Ammon's horn (tissue), 1 donor: ENCODE measurements at regions not wholly inside any gene's neighbourhood (a gene's known extent, or its start where the extent isn't known, plus 50 kb on each side); places are given as distances from the start of the nearest gene placed in this dataset.
A peak's percentile ranks its signal among the peaks of the same experiment; 100 is the strongest.
"Not testable (repeated sequence)": the region's sequence is repeated elsewhere in the genome, so short reads cannot be mapped to it uniquely, and the experiment has no call there.

Source experiments
- DNase-seq: peaks from one replicate; pipeline ENCODE4 v3.0.0-alpha.2; 2016; ENCODE audit warnings: low spot score

GRCh38 chr15:77861997-77862635, 215.4 kb downstream of the TBC1D2B start:
- not testable (repeated sequence) for DNase-seq

GRCh38 chr15:77860071-77860691, 217.3 kb downstream of the TBC1D2B start:
- no peak for DNase-seq

GRCh38 chr15:77859491-77860060, 217.9 kb downstream of the TBC1D2B start:
- DNase-seq: no peak

- no peak for DNase-seq
These were observed 218.6 kb downstream of the TBC1D2B start for GRCh38 chr15:77858792-77859490.

- no peak for DNase-seq
These were observed 220.1 kb downstream of the TBC1D2B start for GRCh38 chr15:77857419-77857818.

GRCh38 chr15:77856705-77857346, 220.7 kb downstream of the TBC1D2B start:
- DNase-seq: no peak

- no peak for DNase-seq
These were observed 221.6 kb downstream of the TBC1D2B start for GRCh38 chr15:77855871-77856270.

GRCh38 chr15:77854980-77855379, 222.3 kb upstream of the LINGO1 start:
- no peak for DNase-seq

- no peak for DNase-seq
These were observed 221.2 kb upstream of the LINGO1 start for GRCh38 chr15:77853910-77854309.

- DNase-seq: no peak
These were observed 220.3 kb upstream of the LINGO1 start for GRCh38 chr15:77853008-77853328.

GRCh38 chr15:77852241-77853007, 219.7 kb upstream of the LINGO1 start:
- DNase-seq: no peak

- DNase-seq: peak; percentile 59
These were observed 219.0 kb upstream of the LINGO1 start for GRCh38 chr15:77851691-77852090.

- DNase-seq: no peak
These were observed 218.4 kb upstream of the LINGO1 start for GRCh38 chr15:77851086-77851485.

- no peak for DNase-seq
These were observed 214.3 kb upstream of the LINGO1 start for GRCh38 chr15:77846986-77847385.

- DNase-seq: no peak
These were observed 213.6 kb upstream of the LINGO1 start for GRCh38 chr15:77846360-77846759.

- no peak for DNase-seq
These were observed 212.2 kb upstream of the LINGO1 start for GRCh38 chr15:77844798-77845446.

- DNase-seq: no peak
These were observed 210.8 kb upstream of the LINGO1 start for GRCh38 chr15:77843546-77843945.

- DNase-seq: no peak
These were observed 208.5 kb upstream of the LINGO1 start for GRCh38 chr15:77840991-77841775.

GRCh38 chr15:77839970-77840905, 207.5 kb upstream of the LINGO1 start:
- DNase-seq: no peak
